Stimulated activated CD8-positive, alpha-beta memory T cell treated with anti-CD3 and anti-CD28 coated beads, Interleukin-2, amount 100 ng/mL, for 48 hours (primary cell): ENCODE measurements at regions not wholly inside any gene's neighbourhood (a gene's known extent, or its start where the extent isn't known, plus 50 kb on each side); places are given as distances from the start of the nearest gene placed in this dataset.
"Not testable (repeated sequence)": the region's sequence is repeated elsewhere in the genome, so short reads cannot be mapped to it uniquely, and the experiment has no call there.

Experiments
- DNase-seq, 2 donors: peaks; one replicate each; pipeline ENCODE4 v3.0.0-alpha.2; 2020; ENCODE audit warnings: low read depth in 2 of 2

DNA sequence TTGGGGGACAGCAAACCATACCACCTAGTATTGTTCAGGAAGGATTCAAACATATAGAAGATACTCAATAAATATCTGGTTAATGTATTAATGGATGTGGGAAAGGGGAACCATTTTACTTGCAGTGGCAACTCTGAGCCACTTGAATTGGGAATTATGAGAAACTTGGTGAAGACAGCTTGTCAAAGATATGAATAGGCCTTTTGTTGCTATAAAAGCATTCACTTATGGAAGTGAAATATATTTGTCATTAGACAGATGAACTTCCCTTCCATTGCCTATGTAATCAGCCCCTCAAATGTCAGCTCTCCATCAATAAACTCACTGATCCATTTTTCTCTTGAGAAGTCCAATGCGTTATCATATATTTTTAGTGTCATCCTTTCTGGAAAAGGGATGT lies 56.1 kb downstream of the GPR85 start:
- no peak for DNase-seq

DNA sequence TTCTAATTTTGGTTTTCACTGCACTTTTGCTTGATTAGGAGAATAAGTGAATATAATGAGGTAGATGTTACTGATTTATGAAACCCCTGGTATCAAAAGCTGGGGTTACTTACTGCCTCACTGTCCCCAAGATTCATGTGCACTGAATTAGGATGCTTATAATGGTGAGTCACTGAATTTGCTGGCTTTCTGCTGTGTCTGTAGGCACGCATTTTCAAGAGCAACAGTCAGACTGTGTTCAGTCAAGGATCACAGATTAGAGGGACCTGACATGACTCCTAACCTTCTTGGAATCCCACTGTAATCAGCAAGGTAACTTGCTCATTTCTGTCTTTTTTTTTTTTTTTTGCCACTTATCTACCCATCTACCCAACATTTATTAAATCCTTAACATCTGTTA lies 59.7 kb downstream of the GPR85 start:
- DNase-seq: no peak

DNA sequence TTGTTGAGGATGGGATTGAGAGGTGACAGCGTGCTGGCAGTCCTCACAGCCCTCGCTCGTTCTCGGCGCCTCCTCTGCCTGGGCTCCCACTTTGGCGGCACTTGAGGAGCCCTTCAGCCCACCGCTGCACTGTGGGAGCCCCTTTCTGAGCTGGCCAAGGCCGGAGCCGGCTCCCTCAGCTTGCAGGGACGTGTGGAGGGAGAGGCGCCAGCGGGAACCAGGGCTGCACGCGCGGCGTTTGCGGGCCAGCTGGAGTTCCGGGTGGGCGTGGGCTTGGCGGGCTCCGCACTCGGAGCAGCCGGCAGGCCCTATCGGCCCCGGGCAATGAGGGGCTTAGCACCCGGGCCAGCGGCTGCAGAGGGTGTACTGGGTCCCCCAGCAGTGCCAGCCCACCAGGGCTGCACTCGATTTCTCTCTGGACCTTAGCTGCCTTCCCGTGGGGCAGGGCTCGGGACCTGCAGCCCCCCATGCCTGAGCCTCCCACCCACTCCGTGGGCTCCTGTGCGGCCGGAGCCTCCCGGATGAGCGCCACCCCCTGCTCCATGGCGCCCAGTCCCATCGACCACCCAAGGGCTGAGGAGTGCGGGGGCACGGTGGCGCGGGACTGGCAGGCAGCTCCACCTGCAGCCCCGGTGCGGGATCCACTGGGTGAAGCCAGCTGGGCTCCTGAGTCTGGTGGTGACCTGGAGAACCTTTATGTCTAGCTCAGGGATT lies 69.3 kb downstream of the GPR85 start:
- not testable (repeated sequence) for DNase-seq

DNA sequence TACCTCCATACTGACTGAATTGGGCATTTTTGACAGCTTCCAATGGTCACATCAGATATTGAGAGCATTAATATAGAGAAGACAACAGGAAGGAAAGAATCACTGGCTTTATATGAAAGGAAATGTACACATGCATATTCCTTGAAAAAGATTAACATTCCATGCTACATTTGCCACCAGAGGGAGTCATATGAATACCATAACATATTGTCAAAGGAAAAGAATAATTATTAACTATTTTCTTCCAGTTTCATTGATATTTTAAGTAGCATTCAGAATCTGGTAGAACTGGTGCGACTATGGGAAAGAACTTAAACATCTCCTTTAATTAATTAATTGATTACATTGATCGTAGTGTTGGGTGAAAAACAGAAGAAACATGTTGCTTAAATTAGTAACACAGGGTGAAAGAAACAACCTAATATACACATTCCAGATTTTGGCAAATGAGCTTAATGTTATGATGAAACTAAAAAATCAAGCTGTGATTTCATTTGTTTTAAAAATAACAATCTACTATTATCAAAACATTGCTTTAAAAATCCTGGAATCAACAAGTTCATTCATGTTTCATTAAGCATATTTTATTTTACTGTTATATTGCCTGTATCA lies 71.5 kb downstream of the GPR85 start:
- no peak for DNase-seq

DNA sequence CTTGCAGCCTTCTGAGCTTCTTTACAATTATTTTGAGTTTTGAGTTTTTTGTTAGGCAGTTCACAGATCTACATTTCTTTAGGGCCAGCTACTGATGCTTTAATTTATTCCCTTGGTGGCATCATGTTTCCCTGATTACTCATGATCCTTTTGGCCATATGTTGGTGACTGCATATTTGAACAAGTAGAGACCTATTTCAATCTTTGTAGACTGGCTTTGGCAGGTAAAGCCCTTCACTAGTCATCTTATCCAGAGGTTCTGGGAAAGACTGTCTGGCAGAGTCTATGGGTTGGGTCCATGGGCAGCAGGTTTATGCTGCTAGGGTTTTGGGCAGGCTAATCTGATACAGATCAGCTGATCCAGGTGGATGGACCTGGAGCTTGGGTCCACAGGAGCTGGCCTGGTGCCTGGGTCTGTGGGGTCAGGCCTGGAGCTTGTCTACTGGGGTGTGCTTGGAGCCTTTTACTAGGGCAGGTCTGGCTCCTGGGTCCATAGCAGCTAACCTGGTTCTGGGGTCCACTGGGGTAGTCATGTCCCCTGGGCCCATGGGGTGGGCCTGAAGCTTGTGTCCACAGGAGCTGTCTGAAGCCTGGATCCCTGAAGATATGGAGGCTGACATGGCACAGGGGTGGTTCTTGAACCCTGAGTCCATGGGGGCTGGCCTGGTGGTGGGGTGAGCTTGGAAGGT lies 72.7 kb downstream of the GPR85 start:
- no peak for DNase-seq

DNA sequence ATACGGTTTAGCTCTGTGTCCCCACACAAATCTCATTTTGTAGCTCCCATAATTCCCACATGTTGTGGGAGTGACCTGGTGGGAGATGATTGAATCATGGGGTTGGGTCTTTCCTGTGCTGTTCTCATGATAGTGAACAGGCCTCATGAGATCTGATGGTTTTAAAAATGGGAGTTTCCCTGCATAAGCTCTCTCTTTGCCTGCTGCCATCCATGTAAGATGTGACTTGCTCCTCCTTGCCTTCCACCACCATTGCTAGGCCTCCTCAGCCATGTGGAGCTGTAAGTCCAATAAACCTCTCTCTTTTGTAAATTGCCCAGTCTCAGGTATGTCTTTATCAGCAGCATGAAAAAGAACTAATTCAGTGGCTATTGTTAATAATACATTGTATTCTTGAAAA lies 73.8 kb downstream of the GPR85 start:
- DNase-seq: not testable (repeated sequence)

DNA sequence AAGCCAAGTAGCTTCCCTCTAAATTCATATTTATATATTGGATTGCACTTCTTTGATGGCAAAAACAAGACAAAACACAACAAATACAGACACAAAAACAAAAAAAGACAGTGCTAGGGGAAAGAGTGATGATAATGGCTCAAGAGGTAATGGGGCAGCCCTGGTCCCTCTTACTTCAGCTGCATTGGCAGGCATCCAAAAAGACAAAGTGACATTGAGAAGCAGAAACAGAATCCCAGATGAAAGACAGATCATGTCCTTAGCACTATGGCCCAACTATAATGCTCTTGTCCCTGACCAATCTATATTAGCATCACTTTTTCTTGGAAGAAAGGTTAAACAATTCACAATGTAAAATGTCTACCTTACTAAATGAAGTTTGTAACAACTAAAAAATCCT lies 76.2 kb downstream of the GPR85 start:
- DNase-seq: no peak

DNA sequence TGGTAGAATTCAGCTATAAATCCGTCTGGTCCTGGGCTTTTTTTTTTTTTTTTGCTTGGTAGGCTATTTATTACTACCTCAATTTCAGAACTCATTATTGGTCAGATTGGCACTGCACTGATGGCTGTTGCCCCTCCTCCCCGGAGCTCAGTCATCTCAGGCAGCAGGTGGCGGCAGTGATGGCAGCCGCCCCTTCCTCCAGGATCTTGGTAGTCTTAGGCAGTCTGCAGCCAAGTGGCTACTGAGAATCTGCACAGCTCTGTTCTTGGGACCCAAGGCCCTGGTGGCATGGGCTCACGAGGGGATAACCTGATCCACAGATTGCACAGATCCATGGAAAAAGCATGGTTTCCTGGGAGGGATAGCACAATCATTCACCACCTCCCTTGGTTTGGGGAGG lies 77.9 kb downstream of the GPR85 start:
- no peak for DNase-seq

DNA sequence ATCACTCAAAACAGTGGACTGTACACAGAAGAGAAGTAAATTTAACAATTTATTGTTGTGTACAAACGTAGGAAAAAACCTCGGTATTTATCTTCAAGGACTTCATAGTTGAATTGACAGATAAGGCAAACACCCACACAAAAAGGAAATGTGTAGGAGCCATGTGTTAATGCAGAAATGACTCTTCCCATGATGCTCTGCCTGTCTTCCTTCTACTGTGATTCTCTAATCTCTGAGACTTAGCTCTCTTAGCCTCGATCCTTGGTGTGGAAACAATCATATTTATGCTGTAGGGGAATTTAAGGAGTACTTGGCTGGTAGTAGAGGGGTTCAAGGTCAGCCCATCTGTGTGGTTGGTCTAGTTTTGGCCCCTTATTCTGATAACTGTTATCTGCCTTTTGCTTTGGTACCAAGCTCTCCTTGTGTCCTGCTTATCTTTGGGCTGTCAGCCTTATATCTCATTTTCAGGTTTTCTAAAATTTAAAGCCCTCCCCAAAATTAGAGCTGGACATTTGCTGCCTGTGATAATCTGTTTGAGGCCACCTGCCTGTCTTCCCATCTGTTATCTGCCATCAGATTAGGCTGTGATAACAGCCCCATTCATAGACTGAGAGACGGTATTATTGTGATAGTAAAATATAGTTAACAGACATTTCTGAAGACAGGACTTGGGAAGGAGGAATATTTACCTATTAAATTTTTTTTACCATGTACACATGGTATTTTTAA lies 81.7 kb downstream of the GPR85 start:
- no peak for DNase-seq

DNA sequence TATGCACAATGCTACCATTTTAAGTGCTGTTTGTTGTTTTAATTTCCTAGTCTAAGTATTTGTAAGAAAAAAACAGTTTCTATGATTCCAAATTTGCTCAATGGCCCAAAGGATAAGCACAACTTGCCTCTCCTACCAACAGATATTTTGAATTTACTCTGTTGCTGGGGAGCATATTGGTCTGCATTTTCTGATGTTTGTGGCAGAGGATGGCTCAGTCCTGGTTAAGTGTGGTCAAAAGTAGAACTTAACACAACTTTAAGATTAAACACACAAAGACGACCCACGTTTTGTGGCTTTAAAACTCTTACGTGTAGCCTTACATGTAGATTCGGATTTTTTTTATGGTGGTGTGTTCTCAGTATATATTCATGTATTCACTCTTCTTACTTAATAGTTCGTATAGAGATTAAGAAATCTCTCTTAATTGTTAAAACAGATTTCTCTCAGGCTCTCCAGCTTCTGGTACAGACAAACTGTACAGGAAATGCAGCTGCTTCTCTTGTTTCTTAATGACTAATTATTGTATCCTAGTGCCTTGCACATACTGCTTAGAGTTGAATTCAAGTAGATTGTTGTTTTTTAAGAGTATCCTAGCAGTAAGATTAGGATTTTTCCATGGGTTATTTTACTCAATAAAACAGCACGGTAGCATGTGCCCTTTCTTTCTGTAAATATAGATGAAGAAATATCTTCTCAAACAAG lies 86.2 kb downstream of the GPR85 start:
- DNase-seq: no peak

DNA sequence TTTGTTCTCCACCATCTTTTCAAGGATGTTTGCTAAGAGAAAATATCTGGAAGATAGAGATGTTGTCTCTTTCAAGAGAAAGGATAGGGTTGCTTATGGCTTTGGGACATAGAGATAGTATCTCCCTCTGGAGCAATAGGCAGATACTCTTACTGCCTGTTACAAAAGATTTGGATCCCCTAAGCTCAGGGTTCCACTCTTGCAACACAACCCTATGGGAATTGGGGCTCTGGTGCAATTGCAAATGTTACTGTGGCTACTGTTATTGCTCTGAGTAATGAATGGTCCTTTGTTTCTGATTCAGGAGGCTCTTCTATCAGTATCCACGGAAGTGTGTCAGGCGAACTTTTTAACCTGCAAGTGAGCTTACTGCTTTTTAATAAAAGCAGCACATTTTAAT lies 88.8 kb downstream of the GPR85 start:
- DNase-seq: no peak

DNA sequence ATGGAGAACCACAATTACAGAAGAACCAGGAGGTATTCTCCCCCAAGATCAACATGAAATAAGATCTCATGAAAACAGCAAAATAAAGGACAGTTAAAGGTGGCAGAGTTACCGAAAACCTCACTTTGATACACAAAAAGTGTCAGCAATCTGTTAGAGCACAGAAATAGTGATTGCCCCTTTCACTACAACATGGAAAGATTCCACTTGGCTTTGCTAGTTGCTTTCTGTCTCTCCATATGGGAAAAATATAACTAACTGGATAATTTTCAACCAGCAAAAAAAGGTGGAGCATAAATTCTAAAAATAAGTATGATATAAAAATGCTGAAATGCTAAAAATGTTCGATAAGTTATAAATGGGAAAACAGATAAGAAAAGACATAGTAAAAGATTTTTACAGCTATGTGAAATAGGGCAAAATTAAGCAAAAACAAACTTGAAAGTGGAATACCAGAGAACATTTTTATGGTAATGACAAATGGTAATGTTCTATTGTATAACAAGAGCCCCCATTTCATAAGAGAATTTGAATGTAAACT lies 90.2 kb downstream of the GPR85 start:
- no peak for DNase-seq

DNA sequence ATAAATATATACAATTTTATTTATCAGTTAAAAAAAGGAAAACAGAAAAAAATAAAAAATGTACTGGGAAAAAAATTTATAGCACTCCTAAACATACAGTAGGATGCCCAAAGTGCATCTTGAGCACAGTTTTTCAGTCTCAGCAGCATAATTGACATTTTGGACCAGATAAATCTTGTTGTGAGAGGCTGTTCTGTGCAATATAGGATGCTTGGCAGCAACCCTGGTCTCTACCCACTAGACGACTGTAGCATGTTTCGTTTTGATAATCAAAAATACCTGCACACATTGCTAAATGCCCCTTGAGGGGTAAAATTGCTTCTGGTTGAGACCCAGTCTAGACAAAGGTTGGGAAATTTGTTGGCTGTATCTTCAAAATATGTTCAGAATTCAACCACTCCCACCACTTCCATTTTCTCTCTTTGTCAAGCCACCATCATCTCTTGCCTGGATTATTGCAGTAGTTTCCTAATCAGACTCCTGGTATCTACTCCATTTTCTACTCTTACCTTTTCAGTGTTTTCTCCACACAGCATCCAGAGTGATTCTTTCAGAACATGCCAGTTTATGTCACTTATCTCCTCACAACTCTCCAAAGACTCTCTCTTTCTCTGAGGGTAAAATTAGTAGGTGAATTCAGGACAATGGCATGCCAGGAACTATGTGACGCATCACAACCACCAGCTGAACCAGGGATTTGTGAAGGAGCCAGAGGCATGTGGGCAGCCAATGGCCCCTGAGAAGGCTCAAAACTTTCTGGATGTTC lies 91.4 kb downstream of the GPR85 start:
- DNase-seq: no peak

DNA sequence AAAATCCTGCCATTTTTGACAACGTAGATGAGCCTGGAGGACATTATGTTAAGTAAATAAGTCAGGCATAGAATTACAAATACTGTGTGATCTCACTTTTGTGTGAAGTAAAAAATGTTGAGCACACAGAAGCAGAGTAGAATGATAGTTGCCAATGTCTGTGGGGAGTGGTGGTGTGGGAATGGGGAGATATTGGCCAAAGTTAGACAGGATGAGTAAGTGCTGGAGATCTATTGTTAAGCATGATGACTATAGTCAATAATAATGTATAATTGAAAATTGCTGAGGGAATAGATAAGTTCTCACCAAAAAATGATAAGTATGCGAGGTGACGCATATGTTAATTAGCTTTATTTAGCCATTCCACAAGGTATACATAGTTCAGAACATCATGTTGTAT lies 92.0 kb downstream of the GPR85 start:
- no peak for DNase-seq

DNA sequence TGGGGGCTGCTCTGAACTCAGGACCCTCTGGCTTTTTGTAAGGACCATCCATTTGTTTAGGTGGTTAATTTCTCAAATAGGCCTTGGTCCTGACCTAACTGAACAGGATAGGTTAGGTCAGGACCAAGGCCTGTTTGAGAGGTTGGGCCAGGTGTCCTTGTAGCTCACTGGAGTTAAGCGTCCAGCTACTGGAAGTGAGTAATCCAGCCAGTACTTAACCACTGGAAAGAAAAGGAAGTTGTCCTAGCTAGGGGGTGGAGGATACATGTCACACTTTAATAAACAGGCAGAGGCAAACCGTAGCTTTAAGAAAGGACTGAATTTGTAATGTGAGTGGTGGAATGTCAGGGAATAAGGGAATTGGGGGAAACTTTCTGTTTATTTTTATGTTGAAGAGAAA lies 96.0 kb downstream of the GPR85 start:
- DNase-seq: no peak

DNA sequence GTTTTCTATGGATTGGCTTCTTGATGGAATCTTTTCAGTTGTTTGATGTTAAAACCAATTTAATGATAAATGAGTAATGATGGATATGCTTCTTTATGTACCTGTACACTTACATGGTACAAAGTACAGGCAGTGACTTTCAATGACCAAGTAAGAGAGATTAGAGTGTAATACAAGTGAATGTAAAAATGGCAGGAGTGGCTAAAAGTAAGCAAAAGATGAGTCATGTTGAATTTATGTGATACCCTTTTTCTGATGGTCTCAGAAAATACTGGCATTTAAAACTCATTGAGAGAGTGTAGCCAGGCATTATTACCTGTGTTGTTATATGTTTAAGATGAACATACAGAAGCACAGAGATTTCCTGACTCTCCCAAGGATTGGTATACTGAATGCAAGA lies 97.1 kb downstream of the GPR85 start:
- DNase-seq: no peak

DNA sequence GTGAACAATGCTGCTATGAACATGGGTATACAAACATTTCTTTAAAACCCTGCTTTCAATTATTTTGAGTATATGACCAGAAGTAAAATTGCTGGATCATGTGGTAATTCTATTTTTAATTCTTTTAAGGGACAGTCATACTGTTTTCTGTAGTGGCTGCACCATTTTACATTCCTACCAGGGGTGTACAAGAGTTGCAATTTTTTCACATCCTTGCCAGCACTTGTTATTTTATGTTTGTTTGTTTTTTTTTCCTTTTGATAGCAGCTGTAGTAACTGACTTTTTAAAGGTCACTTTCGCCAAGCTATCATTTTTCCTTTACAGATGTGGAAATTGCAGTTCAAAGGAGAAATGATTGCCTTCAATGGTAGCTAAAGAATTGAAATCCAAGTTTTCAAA lies 99.5 kb downstream of the GPR85 start:
- DNase-seq: no peak

DNA sequence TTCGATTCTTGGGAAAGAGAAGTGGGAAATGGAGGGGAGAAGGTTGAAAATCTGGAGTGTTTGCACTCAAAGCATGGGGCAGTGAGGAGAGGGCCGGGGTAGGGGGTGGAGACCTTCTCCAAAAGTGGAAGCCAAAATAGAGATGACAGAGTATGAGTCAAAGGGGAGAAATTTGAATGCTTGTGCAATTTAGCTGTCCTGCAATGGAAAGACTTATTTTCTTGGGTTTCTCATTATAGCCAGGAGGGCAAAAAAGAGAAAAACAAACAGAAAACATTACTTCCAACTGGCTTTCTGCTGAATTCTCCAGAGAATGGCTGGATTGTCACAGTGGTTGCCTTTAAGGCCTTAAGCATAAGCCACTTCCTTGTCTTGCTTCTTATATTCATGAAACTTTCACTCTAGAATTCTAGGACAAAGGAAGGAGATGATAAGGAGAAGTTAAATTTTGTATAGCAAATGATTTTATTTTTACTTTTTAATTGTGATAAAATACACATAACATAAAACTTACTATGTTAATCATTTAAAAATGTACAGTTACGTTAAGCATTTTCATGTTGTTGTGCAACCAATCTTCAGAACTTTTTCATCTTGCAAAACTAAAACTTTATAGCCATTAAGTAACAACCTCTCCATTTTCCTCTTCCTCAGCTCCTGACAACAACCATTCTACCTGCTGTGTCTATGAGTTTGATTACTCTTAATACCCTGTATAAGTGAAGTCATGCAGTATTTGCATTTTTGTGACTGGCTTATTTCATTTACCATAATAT lies 100.2 kb downstream of the GPR85 start:
- no peak for DNase-seq

DNA sequence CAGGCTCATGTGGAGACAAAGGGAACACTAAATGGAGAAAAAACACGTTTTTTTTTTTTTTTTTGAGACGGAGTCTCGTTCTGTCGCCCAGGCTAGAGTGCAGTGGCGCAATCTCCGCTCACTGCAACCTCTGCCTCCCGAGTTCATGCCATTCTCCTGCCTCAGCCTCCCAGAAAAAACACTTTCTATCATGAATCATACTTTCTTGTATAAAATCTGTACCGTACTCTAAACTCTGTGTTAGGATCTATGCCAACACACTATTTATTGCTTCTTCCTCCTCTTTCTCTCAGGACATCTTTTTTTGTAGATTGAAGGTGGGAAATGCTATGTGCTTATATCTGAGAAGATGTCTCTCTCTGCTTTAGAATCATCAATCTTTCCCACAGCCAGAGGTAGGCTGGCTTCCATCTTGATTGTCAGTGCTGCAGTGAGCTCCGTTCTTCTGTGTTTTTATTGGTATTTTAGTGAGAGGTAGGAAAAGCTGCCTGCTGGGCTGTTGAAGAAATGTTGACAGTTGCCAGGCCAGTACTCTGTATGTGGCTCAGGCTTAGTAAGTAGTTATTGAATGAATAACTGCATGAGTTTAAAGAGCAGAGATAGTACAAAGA lies 101.1 kb downstream of the GPR85 start:
- DNase-seq: no peak
